ENCODE measurements at regions not wholly inside any gene's neighbourhood (a gene's known extent, or its start where the extent isn't known, plus 50 kb on each side); places are given as distances from the start of the nearest gene placed in this dataset.

GRCh38 chr9:13962006-13962405, 351.9 kb downstream of the NFIB start:
- TF ChIP-seq FOS (IDR thresholded peaks at IDR 0.05; ENCODE audit: extremely low read depth, insufficient read length) (no peak), ZNF707 (CRISPR knock-in tag; conservative IDR thresholded peaks at IDR 0.05) (no peak), USF2 (CRISPR knock-in tag; IDR thresholded peaks at IDR 0.05) (no peak), ZZZ3 (IDR thresholded peaks at IDR 0.05) (no peak), SMAD3 (CRISPR knock-in tag; conservative IDR thresholded peaks at IDR 0.05) (no peak), CEBPB (tag; IDR thresholded peaks at IDR 0.05) (no peak), ZNF277 (CRISPR knock-in tag; IDR thresholded peaks at IDR 0.05; ENCODE audit: borderline replicate concordance) (no peak), SMC3 (conservative IDR thresholded peaks at IDR 0.05; ENCODE audit: insufficient read depth, low read depth, low read length) (no peak), ATF7 (IDR thresholded peaks at IDR 0.05) (no peak), TBP (optimal IDR thresholded peaks at IDR 0.05; ENCODE audit: low read depth, low read length) (no peak), POLR2B (IDR thresholded peaks at IDR 0.05; ENCODE audit: low read depth, partially characterized antibody) (no peak), TAF1 (IDR thresholded peaks at IDR 0.05; ENCODE audit: control insufficient read depth, extremely low read depth, insufficient read depth, low read length, severe bottlenecking) (no peak)
- TF ChIP-seq, protein P1, sequence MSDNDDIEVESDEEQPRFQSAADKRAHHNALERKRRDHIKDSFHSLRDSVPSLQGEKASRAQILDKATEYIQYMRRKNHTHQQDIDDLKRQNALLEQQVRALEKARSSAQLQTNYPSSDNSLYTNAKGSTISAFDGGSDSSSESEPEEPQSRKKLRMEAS (CRISPR knock-in tag; IDR thresholded peaks at IDR 0.05): no peak

All from K562 (cell line).